OCI-LY3 (cell line): ENCODE measurements at regions not wholly inside any gene's neighbourhood (a gene's known extent, or its start where the extent isn't known, plus 50 kb on each side); places are given as distances from the start of the nearest gene placed in this dataset.

Experiments
- H2AFZ ChIP-seq: fragments of 200-600, 300-600 bp; shearing (Covaris generic); 2 replicates; pipeline ENCODE4 v1.6.0; 2014; ENCODE audit warnings: antibody characterized with exemption, low read depth, low read length
- H3K27ac ChIP-seq: fragments of 200-600, 300-600 bp; sonication (generic); 2 replicates; pipeline ENCODE4 v1.5.1; 2014; ENCODE audit warnings: mild to moderate bottlenecking, low read length, moderate library complexity, mixed read lengths
- H3K27me3 ChIP-seq: fragments of 200-600, 300-600 bp; sonication (generic); 2 replicates; pipeline ENCODE4 v1.6.1; 2014; ENCODE audit warnings: low read depth, low read length, mixed read lengths
- H3K36me3 ChIP-seq: fragments of 200-600, 300-600 bp; sonication (generic); replicated peaks from 2 replicates; pipeline ENCODE3; 2014; ENCODE audit warnings: low read depth, low read length, mixed read lengths
- H3K4me1 ChIP-seq: fragments of 300-600, 200-600 bp; sonication (generic); 2 replicates; pipeline ENCODE4 v1.6.1; 2014; ENCODE audit warnings: low read length, mixed read lengths
- H3K4me2 ChIP-seq: fragments of 200-600, 300-600 bp; sonication (generic); 2 replicates; pipeline ENCODE4 v1.6.1; 2014; ENCODE audit warnings: low read length, mixed read lengths
- H3K4me3 ChIP-seq: fragments of 300-600, 200-600 bp; sonication (generic); 2 replicates; pipeline ENCODE4 v1.5.1; 2014; ENCODE audit warnings: antibody characterized with exemption, mild to moderate bottlenecking, low read length, moderate library complexity
- H3K79me2 ChIP-seq: fragments of 300-600, 200-600 bp; shearing (Covaris generic); 2 replicates; pipeline ENCODE4 v1.6.1; 2014; ENCODE audit warnings: mild to moderate bottlenecking, low read length, mixed read lengths
- H3K9ac ChIP-seq: fragments of 300-600, 200-600 bp; shearing (Covaris generic); 2 replicates; pipeline ENCODE4 v1.6.0; 2014; ENCODE audit warnings: mild to moderate bottlenecking, low read length, moderate library complexity
- H3K9me3 ChIP-seq: fragments of 200-600, 300-600 bp; shearing (Covaris generic); 2 replicates; pipeline ENCODE4 v1.6.1; 2014; ENCODE audit warnings: low read length, mixed read lengths; ENCODE audit not compliant: insufficient read depth
- H4K20me1 ChIP-seq: fragments of 200-600, 300-600 bp; sonication (generic); 2 replicates; pipeline ENCODE4 v1.6.1; 2016; ENCODE audit warnings: low read length, mixed read lengths; ENCODE audit not compliant: insufficient read depth
- EZH2phosphoT487 ChIP-seq: fragments of 200-600 bp; shearing (Covaris generic); IDR thresholded peaks from 2 replicates; pipeline ENCODE4 v1.6.1; 2018; ENCODE audit warnings: antibody characterized with exemption, mixed run types, low read depth
- TF ChIP-seq, protein P1 (sequence below): fragments of 200-600, 300-600 bp; sonication (generic); IDR thresholded peaks from 2 replicates; pipeline ENCODE4 v1.5.1; 2014; ENCODE audit warnings: antibody characterized with exemption, low read length, low read depth

- Histone ChIP-seq H4K20me1 (no peaks in the 10 kb centered on the region), H3K9ac (no peak overlapping the region), H3K36me3 (no peaks in the 10 kb centered on the region), H3K79me2 (no peaks in the 10 kb centered on the region), H3K4me1 (peaks cover 10% of the 10 kb centered on the region), H3K27me3 (peaks cover 30% of the 10 kb centered on the region), H3K4me2 (peak overlapping the region; percentile 50), H3K4me3 (peak overlapping the region; percentile 41), H3K9me3 (no peaks in the 10 kb centered on the region), H2AFZ (no peak overlapping the region), H3K27ac (no peak overlapping the region)
- TF ChIP-seq, protein P1, sequence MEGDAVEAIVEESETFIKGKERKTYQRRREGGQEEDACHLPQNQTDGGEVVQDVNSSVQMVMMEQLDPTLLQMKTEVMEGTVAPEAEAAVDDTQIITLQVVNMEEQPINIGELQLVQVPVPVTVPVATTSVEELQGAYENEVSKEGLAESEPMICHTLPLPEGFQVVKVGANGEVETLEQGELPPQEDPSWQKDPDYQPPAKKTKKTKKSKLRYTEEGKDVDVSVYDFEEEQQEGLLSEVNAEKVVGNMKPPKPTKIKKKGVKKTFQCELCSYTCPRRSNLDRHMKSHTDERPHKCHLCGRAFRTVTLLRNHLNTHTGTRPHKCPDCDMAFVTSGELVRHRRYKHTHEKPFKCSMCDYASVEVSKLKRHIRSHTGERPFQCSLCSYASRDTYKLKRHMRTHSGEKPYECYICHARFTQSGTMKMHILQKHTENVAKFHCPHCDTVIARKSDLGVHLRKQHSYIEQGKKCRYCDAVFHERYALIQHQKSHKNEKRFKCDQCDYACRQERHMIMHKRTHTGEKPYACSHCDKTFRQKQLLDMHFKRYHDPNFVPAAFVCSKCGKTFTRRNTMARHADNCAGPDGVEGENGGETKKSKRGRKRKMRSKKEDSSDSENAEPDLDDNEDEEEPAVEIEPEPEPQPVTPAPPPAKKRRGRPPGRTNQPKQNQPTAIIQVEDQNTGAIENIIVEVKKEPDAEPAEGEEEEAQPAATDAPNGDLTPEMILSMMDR, result no peak
- TF ChIP-seq EZH2phosphoT487, result no peak
Measured at GRCh38 chr3:193776626-193777358, 183.8 kb downstream of the OPA1 start.

DNA sequence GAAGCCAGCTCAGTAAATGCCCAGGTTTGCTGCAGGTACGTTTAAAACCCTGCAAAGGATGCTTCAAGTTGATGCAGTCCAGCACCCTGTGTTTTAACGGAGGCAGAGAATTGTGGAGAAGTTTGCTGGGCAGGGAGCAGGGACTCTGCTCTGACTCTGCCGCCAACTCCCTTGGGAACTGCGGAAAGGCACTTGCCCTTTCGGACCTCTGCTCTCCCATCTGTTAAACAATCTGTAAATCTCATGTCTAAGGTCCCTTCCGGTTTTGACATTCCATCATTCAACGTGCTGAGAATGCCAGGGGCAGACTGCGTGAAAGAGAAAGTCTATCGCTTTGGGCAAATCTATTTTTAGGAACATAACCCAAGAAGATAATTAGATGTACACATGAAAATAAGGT is 184.5 kb downstream of the OPA1 start:
- Histone ChIP-seq H3K27me3 (peaks cover 37% of the 10 kb centered on the region), H3K4me1 (peaks cover 10% of the 10 kb centered on the region), H3K9ac (no peak overlapping the region), H3K9me3 (no peaks in the 10 kb centered on the region), H3K4me2 (no peak overlapping the region), H4K20me1 (no peaks in the 10 kb centered on the region), H3K79me2 (no peaks in the 10 kb centered on the region), H3K36me3 (no peaks in the 10 kb centered on the region), H3K27ac (no peak overlapping the region), H3K4me3 (no peak overlapping the region), H2AFZ (no peak overlapping the region)
- no peak for TF ChIP-seq EZH2phosphoT487
- TF ChIP-seq, protein P1, result no peak

- H3K4me2 ChIP-seq, result no peak overlapping the region
- H3K27ac ChIP-seq, result no peak overlapping the region
- H4K20me1 ChIP-seq, result no peaks in the 10 kb centered on the region
- no peaks in the 10 kb centered on the region for H3K79me2 ChIP-seq
- H3K27me3 ChIP-seq, result peaks cover 49% of the 10 kb centered on the region
- no peak overlapping the region for H3K4me3 ChIP-seq
- H3K36me3 ChIP-seq, result no peaks in the 10 kb centered on the region
- TF ChIP-seq, protein P1, result no peak
- H2AFZ ChIP-seq, result no peak overlapping the region
- H3K9me3 ChIP-seq, result no peaks in the 10 kb centered on the region
- no peak overlapping the region for H3K9ac ChIP-seq
- peaks cover 10% of the 10 kb centered on the region for H3K4me1 ChIP-seq
Measured at GRCh38 chr3:193778676-193779075, 185.7 kb downstream of the OPA1 start.

DNA sequence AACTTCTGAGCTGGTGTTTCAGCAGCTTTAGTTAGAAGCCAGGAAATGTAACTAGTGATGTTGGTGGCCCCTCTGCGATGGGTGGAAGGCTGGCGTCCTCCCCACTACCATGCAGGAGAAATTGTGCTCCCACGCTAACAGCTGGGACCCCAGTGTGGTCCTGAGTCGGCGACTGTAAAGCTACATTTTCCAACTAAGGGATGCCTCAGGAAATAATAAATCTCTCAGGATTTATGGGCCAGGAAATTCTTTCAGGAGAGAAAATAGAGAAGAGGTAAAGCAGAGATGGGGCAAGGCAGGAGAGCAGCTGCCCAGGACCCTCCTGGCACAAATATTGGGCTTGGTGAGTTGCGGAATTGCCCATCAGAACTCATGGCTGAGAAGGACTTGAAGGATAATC is 186.9 kb downstream of the OPA1 start:
- TF ChIP-seq, protein P1, result no peak
- no peak for TF ChIP-seq EZH2phosphoT487
- Histone ChIP-seq H3K9ac (no peak overlapping the region), H2AFZ (no peak overlapping the region)

More for the DNA sequence above, 186.9 kb downstream of the OPA1 start:
- H3K9me3 ChIP-seq, result no peaks in the 10 kb centered on the region
- H3K27me3 ChIP-seq, result peaks cover 62% of the 10 kb centered on the region
- no peaks in the 10 kb centered on the region for H4K20me1 ChIP-seq
- no peaks in the 10 kb centered on the region for H3K79me2 ChIP-seq
- no peak overlapping the region for H3K4me3 ChIP-seq
- H3K4me1 ChIP-seq, result peaks cover 10% of the 10 kb centered on the region
- no peak overlapping the region for H3K4me2 ChIP-seq
- no peak overlapping the region for H3K27ac ChIP-seq
- H3K36me3 ChIP-seq, result no peaks in the 10 kb centered on the region
